Activated CD4-positive, alpha-beta T cell treated with anti-CD3 and anti-CD28 coated beads, Interleukin-2, amount 10 ng/mL, durations not matched to agents 7 days and 5 days (primary cell): ENCODE measurements at regions not wholly inside any gene's neighbourhood (a gene's known extent, or its start where the extent isn't known, plus 50 kb on each side); places are given as distances from the start of the nearest gene placed in this dataset.
A peak's percentile ranks its signal among the peaks of the same experiment; 100 is the strongest.

Experiments used
- CTCF ChIA-PET: fragments of 350-600 bp; sonication (Branson Sonifier 250); formaldehyde crosslinking; loops from one replicate; lab custom pipeline; 2021; ENCODE audit warnings: antibody characterized with exemption; lab: Charles Lee
- POLR2A ChIA-PET: fragments of 350-600 bp; sonication (Branson Sonifier 250); formaldehyde crosslinking; loops from one replicate; lab custom pipeline; 2021; ENCODE audit warnings: antibody characterized with exemption; lab: Charles Lee
- DNase-seq: peaks from one replicate; pipeline ENCODE4 v3.0.0-alpha.2; 2020
- H3K27ac Mint-ChIP-seq: one replicate; pipeline ENCODE4 v1.8.0; 2021; ENCODE audit warnings: mild to moderate bottlenecking, moderate library complexity, mixed read lengths
- H3K27me3 Mint-ChIP-seq: one replicate; pipeline ENCODE4 v1.8.0; 2021; ENCODE audit warnings: mixed read lengths
- H3K36me3 Mint-ChIP-seq: one replicate; pipeline ENCODE4 v1.8.0; 2021; ENCODE audit warnings: low read depth, mixed read lengths
- H3K4me1 Mint-ChIP-seq: one replicate; pipeline ENCODE4 v1.8.0; 2021; ENCODE audit warnings: mixed read lengths
- H3K4me3 Mint-ChIP-seq: one replicate; pipeline ENCODE4 v1.8.0; 2021; ENCODE audit warnings: mild to moderate bottlenecking, moderate library complexity, mixed read lengths
- H3K9me3 Mint-ChIP-seq: one replicate; pipeline ENCODE4 v1.8.0; 2021; ENCODE audit warnings: mixed read lengths

GRCh38 chr19:28840891-28841290 lies 372.1 kb downstream of the UQCRFS1 start:
- H3K27me3 Mint-ChIP-seq = no peaks in the 10 kb centered on the region
- ChIA-PET POLR2A (no interaction called here), CTCF (no interaction called here)
- no peak for DNase-seq
- H3K9me3 Mint-ChIP-seq = no peaks in the 10 kb centered on the region
- H3K27ac Mint-ChIP-seq = no peak overlapping the region
- H3K4me1 Mint-ChIP-seq = no peaks in the 10 kb centered on the region
- H3K36me3 Mint-ChIP-seq = no peaks in the 10 kb centered on the region
- no peak overlapping the region for H3K4me3 Mint-ChIP-seq

GRCh38 chr19:28839455-28839854 lies 373.5 kb downstream of the UQCRFS1 start:
- Mint-ChIP-seq H3K36me3 (no peaks in the 10 kb centered on the region), H3K4me1 (no peaks in the 10 kb centered on the region), H3K27ac (no peak overlapping the region), H3K4me3 (no peak overlapping the region), H3K27me3 (no peaks in the 10 kb centered on the region), H3K9me3 (no peaks in the 10 kb centered on the region)
- ChIA-PET POLR2A (no interaction called here), CTCF (interaction anchor here (1.0 kb wide), 1 partner anchor 400 kb away, joined by 3 read pairs; no protein-coding TSS in a partner anchor)
- DNase-seq = no peak

- no peak for DNase-seq
- CTCF ChIA-PET = interaction anchor here (1.0 kb wide), 1 partner anchor 400 kb away, joined by 3 read pairs; no protein-coding TSS in a partner anchor
- H3K4me3 Mint-ChIP-seq = no peak overlapping the region
- no peaks in the 10 kb centered on the region for H3K4me1 Mint-ChIP-seq
- no peaks in the 10 kb centered on the region for H3K27me3 Mint-ChIP-seq
- no peaks in the 10 kb centered on the region for H3K36me3 Mint-ChIP-seq
- POLR2A ChIA-PET = no interaction called here
- H3K27ac Mint-ChIP-seq = no peak overlapping the region
- H3K9me3 Mint-ChIP-seq = no peaks in the 10 kb centered on the region
Measured at GRCh38 chr19:28838909-28839308, 374.0 kb downstream of the UQCRFS1 start.

GRCh38 chr19:28836421-28836820 lies 376.5 kb downstream of the UQCRFS1 start:
- no peaks in the 10 kb centered on the region for H3K36me3 Mint-ChIP-seq
- H3K27ac Mint-ChIP-seq = no peak overlapping the region
- DNase-seq = no peak
- no peaks in the 10 kb centered on the region for H3K4me1 Mint-ChIP-seq
- no peaks in the 10 kb centered on the region for H3K27me3 Mint-ChIP-seq
- no peak overlapping the region for H3K4me3 Mint-ChIP-seq
- ChIA-PET CTCF (no interaction called here), POLR2A (no interaction called here)
- no peaks in the 10 kb centered on the region for H3K9me3 Mint-ChIP-seq

- Mint-ChIP-seq H3K36me3 (no peaks in the 10 kb centered on the region), H3K9me3 (no peaks in the 10 kb centered on the region), H3K4me1 (no peaks in the 10 kb centered on the region), H3K4me3 (no peak overlapping the region), H3K27me3 (no peaks in the 10 kb centered on the region), H3K27ac (no peak overlapping the region)
- ChIA-PET POLR2A (no interaction called here), CTCF (no interaction called here)
- no peak for DNase-seq
Measured at GRCh38 chr19:28834996-28835395, 378.0 kb downstream of the UQCRFS1 start.

- Mint-ChIP-seq H3K4me3 (no peak overlapping the region), H3K27me3 (no peaks in the 10 kb centered on the region), H3K9me3 (no peaks in the 10 kb centered on the region), H3K27ac (no peak overlapping the region), H3K4me1 (no peaks in the 10 kb centered on the region), H3K36me3 (no peaks in the 10 kb centered on the region)
- ChIA-PET POLR2A (no interaction called here), CTCF (no interaction called here)
- no peak for DNase-seq
Measured at GRCh38 chr19:28831462-28831861, 381.5 kb downstream of the UQCRFS1 start.

GRCh38 chr19:28829762-28830161 lies 383.2 kb downstream of the UQCRFS1 start:
- Mint-ChIP-seq H3K27me3 (no peaks in the 10 kb centered on the region), H3K4me3 (no peak overlapping the region), H3K36me3 (no peaks in the 10 kb centered on the region), H3K9me3 (no peaks in the 10 kb centered on the region), H3K4me1 (no peaks in the 10 kb centered on the region), H3K27ac (no peak overlapping the region)
- no peak for DNase-seq
- CTCF ChIA-PET = no interaction called here
- POLR2A ChIA-PET = no interaction called here

- no peak for DNase-seq
- CTCF ChIA-PET = no interaction called here
- no peaks in the 10 kb centered on the region for H3K9me3 Mint-ChIP-seq
- H3K36me3 Mint-ChIP-seq = no peaks in the 10 kb centered on the region
- POLR2A ChIA-PET = no interaction called here
- no peak overlapping the region for H3K4me3 Mint-ChIP-seq
- no peaks in the 10 kb centered on the region for H3K4me1 Mint-ChIP-seq
- no peak overlapping the region for H3K27ac Mint-ChIP-seq
- no peaks in the 10 kb centered on the region for H3K27me3 Mint-ChIP-seq
Measured at GRCh38 chr19:28829359-28829758, 383.6 kb downstream of the UQCRFS1 start.

- POLR2A ChIA-PET = no interaction called here
- Mint-ChIP-seq H3K4me1 (no peaks in the 10 kb centered on the region), H3K4me3 (no peak overlapping the region)
Measured at GRCh38 chr19:28828276-28828870, 384.6 kb downstream of the UQCRFS1 start.

GRCh38 chr19:28827382-28827781 lies 385.6 kb downstream of the UQCRFS1 start:
- H3K4me3 Mint-ChIP-seq = no peak overlapping the region
- DNase-seq = no peak
- no peaks in the 10 kb centered on the region for H3K27me3 Mint-ChIP-seq
- ChIA-PET POLR2A (no interaction called here), CTCF (no interaction called here)
- H3K4me1 Mint-ChIP-seq = no peaks in the 10 kb centered on the region
- no peak overlapping the region for H3K27ac Mint-ChIP-seq
- no peaks in the 10 kb centered on the region for H3K9me3 Mint-ChIP-seq
- H3K36me3 Mint-ChIP-seq = no peaks in the 10 kb centered on the region

More at GRCh38 chr19:28828276-28828870, 384.6 kb downstream of the UQCRFS1 start:
- Mint-ChIP-seq H3K27me3 (no peaks in the 10 kb centered on the region), H3K9me3 (no peaks in the 10 kb centered on the region), H3K27ac (no peak overlapping the region), H3K36me3 (no peaks in the 10 kb centered on the region)
- no peak for DNase-seq
- CTCF ChIA-PET = no interaction called here

- H3K4me3 Mint-ChIP-seq = no peak overlapping the region
- no peaks in the 10 kb centered on the region for H3K36me3 Mint-ChIP-seq
- no peak for DNase-seq
- H3K27ac Mint-ChIP-seq = no peak overlapping the region
- no peaks in the 10 kb centered on the region for H3K9me3 Mint-ChIP-seq
- ChIA-PET POLR2A (no interaction called here), CTCF (no interaction called here)
- H3K4me1 Mint-ChIP-seq = no peaks in the 10 kb centered on the region
- no peaks in the 10 kb centered on the region for H3K27me3 Mint-ChIP-seq
Measured at GRCh38 chr19:28823338-28823961, 389.5 kb downstream of the UQCRFS1 start.

GRCh38 chr19:28820289-28820688 lies 392.7 kb downstream of the UQCRFS1 start:
- no peak overlapping the region for H3K4me3 Mint-ChIP-seq
- H3K36me3 Mint-ChIP-seq = no peaks in the 10 kb centered on the region
- H3K27me3 Mint-ChIP-seq = no peaks in the 10 kb centered on the region
- H3K27ac Mint-ChIP-seq = no peak overlapping the region
- H3K4me1 Mint-ChIP-seq = no peaks in the 10 kb centered on the region
- POLR2A ChIA-PET = no interaction called here
- H3K9me3 Mint-ChIP-seq = no peaks in the 10 kb centered on the region
- CTCF ChIA-PET = no interaction called here
- DNase-seq = no peak

GRCh38 chr19:28815257-28815656 lies 397.7 kb downstream of the UQCRFS1 start:
- Mint-ChIP-seq H3K36me3 (no peaks in the 10 kb centered on the region), H3K4me1 (no peaks in the 10 kb centered on the region), H3K27me3 (no peaks in the 10 kb centered on the region), H3K9me3 (no peaks in the 10 kb centered on the region), H3K4me3 (no peak overlapping the region), H3K27ac (no peak overlapping the region)
- no peak for DNase-seq
- CTCF ChIA-PET = no interaction called here
- POLR2A ChIA-PET = no interaction called here

- ChIA-PET POLR2A (no interaction called here), CTCF (no interaction called here)
- H3K4me1 Mint-ChIP-seq = peaks cover 4% of the 10 kb centered on the region
- H3K36me3 Mint-ChIP-seq = no peaks in the 10 kb centered on the region
- peaks cover 30% of the 10 kb centered on the region for H3K27me3 Mint-ChIP-seq
- no peak for DNase-seq
- H3K27ac Mint-ChIP-seq = no peak overlapping the region
- H3K9me3 Mint-ChIP-seq = no peaks in the 10 kb centered on the region
- peak overlapping the region; percentile 58 for H3K4me3 Mint-ChIP-seq
Measured at GRCh38 chr19:28794301-28794700, 418.6 kb downstream of the UQCRFS1 start.
